H1 (cell line): ENCODE measurements at regions not wholly inside any gene's neighbourhood (a gene's known extent, or its start where the extent isn't known, plus 50 kb on each side); places are given as distances from the start of the nearest gene placed in this dataset.

ENCODE experiments used
- CTCF ChIA-PET: fragments of 300-600 bp; sonication (Branson Sonifier 250); formaldehyde crosslinking; loops from one replicate; lab custom pipeline; 2021; ENCODE audit not compliant: partially characterized antibody; lab: Charles Lee
- POLR2A ChIA-PET: fragments of 300-600 bp; sonication (Branson Sonifier 250); formaldehyde crosslinking; loops from one replicate; lab custom pipeline; 2021; ENCODE audit warnings: inconsistent platforms; ENCODE audit not compliant: partially characterized antibody; lab: Charles Lee
- DNase-seq, 2 experiments: peaks; one replicate each; pipeline versions ENCODE4 v3.0.0 to v3.0.0-alpha.2; 2010 to 2022; ENCODE audit warnings: low spot score in 2 of 2, low read depth in 1 of 2, mixed read lengths in 1 of 2
- FAIRE-seq: peaks from 2 replicates; lab custom pipeline; 2011; peaks lifted over from hg19 to GRCh38; lab: Jason Lieb, UNC
- H2AFZ ChIP-seq: 2 replicates; pipeline ENCODE4 v1.8.1; 2012; ENCODE audit warnings: low read length, inconsistent platforms
- H2AK5ac ChIP-seq: 2 replicates; pipeline ENCODE4 v1.6.1; 2013; ENCODE audit warnings: low read depth, low read length
- H2BK120ac ChIP-seq: replicated peaks from 2 replicates; pipeline ENCODE3; 2013; ENCODE audit warnings: low read depth, low read length, inconsistent platforms
- H2BK12ac ChIP-seq: 2 replicates; pipeline ENCODE4 v1.6.1; 2013; ENCODE audit warnings: low read depth, low read length
- H2BK15ac ChIP-seq: 2 replicates; pipeline ENCODE4 v1.6.1; 2013; ENCODE audit warnings: low read length
- H2BK20ac ChIP-seq: 2 replicates; pipeline ENCODE4 v1.6.1; 2013; ENCODE audit warnings: low read length
- H2BK5ac ChIP-seq: 2 replicates; pipeline ENCODE4 v1.6.1; 2013; ENCODE audit warnings: low read depth, low read length
- H3K14ac ChIP-seq: 2 replicates; pipeline ENCODE4 v1.6.1; 2013; ENCODE audit warnings: inconsistent platforms; ENCODE audit not compliant: insufficient read length
- H3K18ac ChIP-seq: 2 replicates; pipeline ENCODE4 v1.6.1; 2013; ENCODE audit warnings: low read length; ENCODE audit errors: extremely low read depth
- H3K23ac ChIP-seq: 2 replicates; pipeline ENCODE4 v1.6.1; 2013; ENCODE audit warnings: inconsistent platforms; ENCODE audit not compliant: insufficient read length
- H3K23me2 ChIP-seq: 2 replicates; pipeline ENCODE4 v1.6.1; 2013; ENCODE audit warnings: low read depth, low read length
- H3K27ac ChIP-seq: 2 replicates; pipeline ENCODE4 v1.6.1; 2011; ENCODE audit warnings: low read depth, low read length, inconsistent platforms
- H3K27me3 ChIP-seq, 4 experiments: replicated peaks in 1 of 4; 1 replicate in 1 of 4; 2 replicates in 3 of 4; pipeline versions ENCODE4 v1.6.1 to v1.8.1; 2011 to 2013; ENCODE audit warnings: low read length in 3 of 4, mild to moderate bottlenecking in 3 of 4, inconsistent platforms in 2 of 4, mixed read lengths in 2 of 4, moderate library complexity in 1 of 4; ENCODE audit not compliant: control insufficient read depth in 3 of 4, insufficient read depth in 3 of 4; ENCODE audit errors: extremely low read depth in 1 of 4
- H3K36me3 ChIP-seq, 4 experiments: 2 replicates each; pipeline versions ENCODE4 v1.6.1 to v1.8.1; 2011 to 2013; ENCODE audit warnings: mild to moderate bottlenecking in 4 of 4, low read length in 3 of 4, moderate library complexity in 2 of 4, control low read depth in 1 of 4, inconsistent platforms in 1 of 4; ENCODE audit not compliant: insufficient read depth in 4 of 4, control insufficient read depth in 2 of 4
- H3K4ac ChIP-seq: replicated peaks from 2 replicates; pipeline ENCODE3; 2013; ENCODE audit warnings: low read length, low read depth, mixed read lengths, inconsistent platforms; ENCODE audit not compliant: insufficient read length
- H3K4me1 ChIP-seq, 4 experiments: replicated peaks in 1 of 4; 1 replicate in 1 of 4; 2 replicates in 3 of 4; pipeline versions ENCODE4 v1.6.1 to v1.8.1; 2011 to 2013; ENCODE audit warnings: low read length in 3 of 4, inconsistent platforms in 2 of 4, mixed read lengths in 1 of 4; ENCODE audit not compliant: insufficient read depth in 4 of 4, control insufficient read depth in 3 of 4
- H3K4me2 ChIP-seq, 2 experiments: 2 replicates each; pipeline versions ENCODE4 v1.6.1 to v1.8.1; 2011 to 2013; ENCODE audit warnings: low read depth in 2 of 2, low read length in 2 of 2, control low read depth in 1 of 2, inconsistent platforms in 1 of 2, mild to moderate bottlenecking in 1 of 2; ENCODE audit not compliant: insufficient read depth in 1 of 2
- H3K4me3 ChIP-seq, 4 experiments: fragments of 200-600, 300-600 bp in 1 of 4; sonication (generic), shearing (Covaris generic), sonication (Bioruptor Twin) in 1 of 4; 2 replicates each; pipeline versions ENCODE4 v1.5.1 to v1.8.1; 2011 to 2016; ENCODE audit warnings: low read length in 4 of 4, low read depth in 3 of 4, control low read depth in 2 of 4, inconsistent platforms in 2 of 4, mild to moderate bottlenecking in 2 of 4, mixed read lengths in 1 of 4, moderate library complexity in 1 of 4; ENCODE audit not compliant: insufficient read depth in 2 of 4; ENCODE audit errors: extremely low read depth in 1 of 4
- H3K56ac ChIP-seq: replicated peaks from 2 replicates; pipeline ENCODE3; 2013; ENCODE audit warnings: low read depth, mild to moderate bottlenecking, mixed read lengths, low read length, inconsistent platforms; ENCODE audit not compliant: insufficient read length
- H3K79me1 ChIP-seq: 2 replicates; pipeline ENCODE4 v1.6.1; 2013; ENCODE audit warnings: low read depth, low read length, control low read depth
- H3K79me2 ChIP-seq, 2 experiments: 2 replicates each; pipeline versions ENCODE4 v1.6.1 to v1.8.1; 2012 to 2013; ENCODE audit warnings: low read length in 2 of 2, mild to moderate bottlenecking in 2 of 2, inconsistent platforms in 1 of 2; ENCODE audit not compliant: insufficient read depth in 2 of 2, control insufficient read depth in 1 of 2
- H3K9ac ChIP-seq, 4 experiments: replicated peaks in 1 of 4; 1 replicate in 1 of 4; 2 replicates in 3 of 4; pipeline versions ENCODE4 v1.6.1 to v1.8.1; 2011 to 2013; ENCODE audit warnings: low read depth in 3 of 4, low read length in 3 of 4, control low read depth in 2 of 4, mild to moderate bottlenecking in 2 of 4, moderate library complexity in 2 of 4, inconsistent platforms in 1 of 4; ENCODE audit errors: extremely low read depth in 1 of 4
- H3K9me3 ChIP-seq, 2 experiments: 2 replicates each; pipeline versions ENCODE4 v1.6.1 to v1.8.1; 2012 to 2013; ENCODE audit warnings: mild to moderate bottlenecking in 2 of 2, moderate library complexity in 2 of 2, control low read depth in 1 of 2, inconsistent platforms in 1 of 2, low read depth in 1 of 2, low read length in 1 of 2, mixed read lengths in 1 of 2; ENCODE audit not compliant: insufficient read depth in 2 of 2
- H4K20me1 ChIP-seq, 2 experiments: replicated peaks in 1 of 2; 2 replicates each; pipeline versions ENCODE3 to v1.8.1; 2011 to 2013; ENCODE audit warnings: inconsistent platforms in 2 of 2, low read length in 2 of 2, mild to moderate bottlenecking in 1 of 2; ENCODE audit not compliant: insufficient read depth in 2 of 2, control insufficient read depth in 1 of 2
- H4K5ac ChIP-seq: 2 replicates; pipeline ENCODE4 v1.6.1; 2013; ENCODE audit warnings: low read length, low read depth, mixed read lengths, inconsistent platforms; ENCODE audit not compliant: insufficient read length
- H4K8ac ChIP-seq: 2 replicates; pipeline ENCODE4 v1.8.0; 2013; ENCODE audit warnings: mild to moderate bottlenecking, moderate library complexity, low read length, inconsistent platforms; ENCODE audit not compliant: insufficient read depth; ENCODE audit errors: extremely low read depth
- H4K91ac ChIP-seq: replicated peaks from 2 replicates; pipeline ENCODE3; 2013; ENCODE audit warnings: low read length, mixed read lengths, inconsistent platforms; ENCODE audit not compliant: insufficient read length
- BCL11A ChIP-seq, 2 experiments: IDR thresholded peaks; one replicate each; pipeline ENCODE4 v1.6.1; 2011; ENCODE audit warnings: low read depth in 2 of 2, low read length in 2 of 2, mild to moderate bottlenecking in 2 of 2
- CBX5 ChIP-seq: fragments of 300-800, 300-1000 bp; sonication (generic); IDR thresholded peaks from 2 replicates; pipeline ENCODE4 v1.7.1; 2016; ENCODE audit warnings: antibody characterized with exemption, low read length, low read depth
- EP300 ChIP-seq, 2 experiments: IDR thresholded peaks; 1 replicate in 1 of 2; 2 replicates in 1 of 2; pipeline ENCODE4 v1.6.1; 2011 to 2012; ENCODE audit warnings: low read depth in 2 of 2, low read length in 2 of 2, mild to moderate bottlenecking in 2 of 2, borderline replicate concordance in 1 of 2, inconsistent platforms in 1 of 2, moderate library complexity in 1 of 2
- MAFK ChIP-seq: IDR thresholded peaks from 2 replicates; pipeline ENCODE4 v1.6.1; 2012; ENCODE audit warnings: low read depth, mild to moderate bottlenecking, improper control_type of control experiment, low read length
- NANOG ChIP-seq: IDR thresholded peaks from 2 replicates; pipeline ENCODE4 v1.6.1; 2011; ENCODE audit warnings: low read length, low read depth, mild to moderate bottlenecking, inconsistent platforms; ENCODE audit not compliant: insufficient read depth, poor library complexity, severe bottlenecking
- NRF1 ChIP-seq: IDR thresholded peaks from 2 replicates; pipeline ENCODE4 v1.6.1; 2011; ENCODE audit warnings: mild to moderate bottlenecking, low read depth, low read length, improper control_type of control experiment
- POU5F1 ChIP-seq: IDR thresholded peaks from 2 replicates; pipeline ENCODE4 v1.6.1; 2011; ENCODE audit warnings: low read depth, mild to moderate bottlenecking, low read length, moderate library complexity
- RXRA ChIP-seq: IDR thresholded peaks from 2 replicates; pipeline ENCODE4 v1.6.1; 2011; ENCODE audit warnings: low read depth, mild to moderate bottlenecking, low read length, moderate library complexity; ENCODE audit not compliant: insufficient read depth
- SP1 ChIP-seq: IDR thresholded peaks from 2 replicates; pipeline ENCODE4 v1.6.1; 2011; ENCODE audit warnings: low read depth, low read length
- SP2 ChIP-seq: IDR thresholded peaks from 2 replicates; pipeline ENCODE4 v1.6.1; 2012; ENCODE audit warnings: mild to moderate bottlenecking, low read length, inconsistent platforms
- TBP ChIP-seq: IDR thresholded peaks from 2 replicates; pipeline ENCODE4 v1.6.1; 2011; ENCODE audit warnings: low read depth, low read length, improper control_type of control experiment
- WGBS, 2 experiments: shearing (Covaris generic) in 1 of 2; methylation state at CpG; one replicate each; pipeline versions ENCODE4 v1.1.6 to v1.1.7; 2013 to 2015; ENCODE audit warnings: low lambda C conversion rate in 2 of 2, mixed read lengths in 2 of 2, inconsistent platforms in 1 of 2, low coverage in 1 of 2, missing lambda C conversion rate in 1 of 2; ENCODE audit not compliant: insufficient replicate concordance in 2 of 2, insufficient coverage in 1 of 2, insufficient read length in 1 of 2; ENCODE audit errors: extremely low coverage in 1 of 2, missing lambda C conversion rate in 1 of 2; 5-methylcytosine and 5-hydroxymethylcytosine counted together

- Histone ChIP-seq H2AK5ac (no peak overlapping the region), H3K79me2 (no peaks in the 10 kb centered on the region), H2AFZ (no peak overlapping the region), H3K18ac (no peak overlapping the region), H3K4me3 (no peak overlapping the region), H3K23me2 (no peaks in the 10 kb centered on the region), H3K36me3 (no peaks in the 10 kb centered on the region), H4K8ac (no peak overlapping the region), H3K56ac (no peak overlapping the region), H4K5ac (no peak overlapping the region), H2BK15ac (no peak overlapping the region), H3K27ac (no peak overlapping the region), H3K4me1 (no peaks in the 10 kb centered on the region), H2BK120ac (no peak overlapping the region), H3K9me3 (no peaks in the 10 kb centered on the region), H4K91ac (no peak overlapping the region), H4K20me1 (no peaks in the 10 kb centered on the region), H3K27me3 (no peaks in the 10 kb centered on the region; a peak in 2 of 7 replicates), H2BK12ac (no peak overlapping the region), H3K79me1 (no peaks in the 10 kb centered on the region), H3K23ac (no peak overlapping the region), H3K14ac (no peak overlapping the region), H3K4ac (no peak overlapping the region), H3K9ac (no peak overlapping the region), H2BK5ac (no peak overlapping the region), H2BK20ac (no peak overlapping the region), H3K4me2 (no peak overlapping the region)
- WGBS, 2 experiments: 88% methylated on average over 2 of the region's 3 CpGs; no CpG with 5 or more reads in 1 of the 2 experiments
- CTCF ChIA-PET: interaction anchor here (1.0 to 1.1 kb wide), 2 partner anchors 31 to 151 kb away, joined by 3 read pairs; no protein-coding TSS in a partner anchor
- DNase-seq (no peak), FAIRE-seq (no peak)
- POLR2A ChIA-PET: no interaction called here
- no peak for TF ChIP-seq SP2
- no peak for TF ChIP-seq RXRA
- TF ChIP-seq BCL11A (IDR thresholded peaks at IDR 0.05; ENCODE audit: low read depth in 2 of 2, low read length in 2 of 2): no peak
- no peak for TF ChIP-seq TBP
- TF ChIP-seq NANOG: no peak
- no peak for TF ChIP-seq CBX5
- no peak for TF ChIP-seq MAFK
- no peak for TF ChIP-seq SP1
- TF ChIP-seq POU5F1: no peak
- no peak for TF ChIP-seq EP300 (IDR thresholded peaks at IDR 0.05; ENCODE audit: borderline replicate concordance in 1 of 2, low read depth in 2 of 2, low read length in 2 of 2)
- TF ChIP-seq NRF1: no peak
These were observed 67.7 kb upstream of the PJA1 start for GRCh38 chrX:69232945-69233344.
